Natural killer cell (primary cell): ENCODE measurements at regions not wholly inside any gene's neighbourhood (a gene's known extent, or its start where the extent isn't known, plus 50 kb on each side); places are given as distances from the start of the nearest gene placed in this dataset.

Experiments used
- ATAC-seq, 3 donors: fragments of 150-1000 bp in 2 of 3; fragments of 200-7000 bp in 1 of 3; cut with Tn5 transposase; 1 replicate in 1 of 3; 2 replicates in 2 of 3; pipeline ENCODE4 v1.10.0; 2021; ENCODE audit warnings: mild to moderate bottlenecking in 2 of 3, moderate library complexity in 2 of 3
- DNase-seq, 2 donors: peaks; one replicate each; pipeline versions ENCODE4 v3.0.0 to v3.0.0-alpha.2; 2013 to 2021; ENCODE audit warnings: mixed read lengths in 1 of 2
- H3K27ac ChIP-seq: one replicate; pipeline ENCODE4 v1.5.1; 2013; ENCODE audit warnings: mild to moderate bottlenecking, low read length
- H3K27me3 ChIP-seq: one replicate; pipeline ENCODE4 v1.6.1; 2013; ENCODE audit warnings: low read length; ENCODE audit not compliant: control insufficient read depth, insufficient read depth
- H3K36me3 ChIP-seq: one replicate; pipeline ENCODE4 v1.6.1; 2013; ENCODE audit warnings: low read length; ENCODE audit not compliant: control insufficient read depth, insufficient read depth
- H3K4me1 ChIP-seq: one replicate; pipeline ENCODE4 v1.6.1; 2013; ENCODE audit warnings: low read length; ENCODE audit not compliant: control insufficient read depth, insufficient read depth
- H3K4me3 ChIP-seq: one replicate; pipeline ENCODE4 v1.5.1; 2013; ENCODE audit warnings: low read length
- H3K9me3 ChIP-seq: one replicate; pipeline ENCODE4 v1.6.1; 2013; ENCODE audit warnings: low read length; ENCODE audit not compliant: control insufficient read depth, insufficient read depth
- H3K27ac Mint-ChIP-seq, 2 donors: one replicate each; pipeline ENCODE4 v1.8.0; 2022; ENCODE audit warnings: mild to moderate bottlenecking in 2 of 2, mixed read lengths in 2 of 2, moderate library complexity in 1 of 2
- H3K27me3 Mint-ChIP-seq, 2 donors: one replicate each; pipeline ENCODE4 v1.8.0; 2022; ENCODE audit warnings: low read depth in 2 of 2, mixed read lengths in 2 of 2
- H3K36me3 Mint-ChIP-seq: one replicate; pipeline ENCODE4 v1.8.0; 2022; ENCODE audit warnings: mixed read lengths
- H3K4me1 Mint-ChIP-seq, 2 donors: one replicate each; pipeline ENCODE4 v1.8.0; 2022; ENCODE audit warnings: mixed read lengths in 2 of 2
- H3K4me3 Mint-ChIP-seq: one replicate; pipeline ENCODE4 v1.8.0; 2022; ENCODE audit warnings: mild to moderate bottlenecking, moderate library complexity, mixed read lengths
- H3K9me3 Mint-ChIP-seq, 2 donors: one replicate each; pipeline ENCODE4 v1.8.0; 2022; ENCODE audit warnings: mixed read lengths in 2 of 2
- WGBS: methylation state at CpG from one replicate; pipeline ENCODE4 v1.1.7; 2013; ENCODE audit warnings: missing lambda C conversion rate; ENCODE audit not compliant: insufficient coverage; 5-methylcytosine and 5-hydroxymethylcytosine counted together
- intact Hi-C: fragments of 100-400 bp; cut with micrococcal nuclease; formaldehyde crosslinking; loops from one replicate; pipeline ENCODE4 v1.14.2; 2022
- TF ChIP-seq, protein P1 (sequence below): fragments of 200-600 bp; IDR thresholded peaks from one replicate; pipeline ENCODE4 v1.8.0; 2022; ENCODE audit warnings: antibody characterized with exemption

DNA sequence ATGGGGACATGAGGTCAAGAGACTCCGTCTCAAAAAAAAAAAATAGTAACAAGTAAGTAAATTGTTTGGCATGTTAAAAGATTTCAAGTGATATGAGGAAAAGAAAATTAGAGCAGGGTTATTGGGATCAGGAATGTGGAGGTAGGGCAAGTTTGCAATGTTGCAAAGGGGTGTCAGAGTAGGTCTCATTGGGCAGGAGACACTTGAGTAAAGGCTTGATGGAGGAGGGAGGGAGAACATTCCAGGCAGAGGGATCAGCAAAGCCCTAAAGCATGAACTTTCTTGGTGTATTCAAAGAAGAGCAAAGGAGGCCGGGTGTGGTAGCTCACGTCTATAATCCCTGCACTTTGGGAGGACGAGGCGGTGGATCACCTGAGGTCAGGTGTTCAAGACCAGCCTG, 87.1 kb upstream of the HAND1 start:
- Mint-ChIP-seq H3K27ac (no peak overlapping the region), H3K27me3 (peaks cover 13% of the 10 kb centered on the region in 2 donors), H3K4me1 (no peaks in the 10 kb centered on the region), H3K36me3 (no peaks in the 10 kb centered on the region), H3K9me3 (no peaks in the 10 kb centered on the region), H3K4me3 (no peak overlapping the region)
- WGBS, result over 99% methylated on average over 5 of the region's 5 CpGs
- intact Hi-C loops, result no loop called here
- ATAC-seq (no peak), DNase-seq (no peak)
- no peaks in the 10 kb centered on the region for H3K36me3 ChIP-seq
- H3K9me3 ChIP-seq, result no peaks in the 10 kb centered on the region
- no peaks in the 10 kb centered on the region for H3K4me1 ChIP-seq
- no peak overlapping the region for H3K4me3 ChIP-seq
- TF ChIP-seq, protein P1, sequence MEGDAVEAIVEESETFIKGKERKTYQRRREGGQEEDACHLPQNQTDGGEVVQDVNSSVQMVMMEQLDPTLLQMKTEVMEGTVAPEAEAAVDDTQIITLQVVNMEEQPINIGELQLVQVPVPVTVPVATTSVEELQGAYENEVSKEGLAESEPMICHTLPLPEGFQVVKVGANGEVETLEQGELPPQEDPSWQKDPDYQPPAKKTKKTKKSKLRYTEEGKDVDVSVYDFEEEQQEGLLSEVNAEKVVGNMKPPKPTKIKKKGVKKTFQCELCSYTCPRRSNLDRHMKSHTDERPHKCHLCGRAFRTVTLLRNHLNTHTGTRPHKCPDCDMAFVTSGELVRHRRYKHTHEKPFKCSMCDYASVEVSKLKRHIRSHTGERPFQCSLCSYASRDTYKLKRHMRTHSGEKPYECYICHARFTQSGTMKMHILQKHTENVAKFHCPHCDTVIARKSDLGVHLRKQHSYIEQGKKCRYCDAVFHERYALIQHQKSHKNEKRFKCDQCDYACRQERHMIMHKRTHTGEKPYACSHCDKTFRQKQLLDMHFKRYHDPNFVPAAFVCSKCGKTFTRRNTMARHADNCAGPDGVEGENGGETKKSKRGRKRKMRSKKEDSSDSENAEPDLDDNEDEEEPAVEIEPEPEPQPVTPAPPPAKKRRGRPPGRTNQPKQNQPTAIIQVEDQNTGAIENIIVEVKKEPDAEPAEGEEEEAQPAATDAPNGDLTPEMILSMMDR, result no peak
- H3K27ac ChIP-seq, result no peak overlapping the region
- no peaks in the 10 kb centered on the region for H3K27me3 ChIP-seq

GRCh38 chr5:154562244-154562880, 84.3 kb upstream of the HAND1 start:
- H3K4me1 ChIP-seq, result no peaks in the 10 kb centered on the region
- DNase-seq (no peak), ATAC-seq (no peak)
- H3K9me3 Mint-ChIP-seq, result no peaks in the 10 kb centered on the region
- no peak overlapping the region for H3K27ac ChIP-seq
- intact Hi-C loops, result no loop called here
- no peaks in the 10 kb centered on the region for H3K27me3 ChIP-seq
- no peak overlapping the region for H3K4me3 ChIP-seq
- H3K36me3 Mint-ChIP-seq, result no peaks in the 10 kb centered on the region
- peaks cover 21 to 25% of the 10 kb centered on the region in 2 donors for H3K27me3 Mint-ChIP-seq
- 91% methylated on average over 4 of the region's 4 CpGs for WGBS
- H3K36me3 ChIP-seq, result no peaks in the 10 kb centered on the region
- H3K4me1 Mint-ChIP-seq, result no peaks in the 10 kb centered on the region
- TF ChIP-seq, protein P1, result no peak
- no peak overlapping the region for H3K27ac Mint-ChIP-seq
- H3K9me3 ChIP-seq, result no peaks in the 10 kb centered on the region
- H3K4me3 Mint-ChIP-seq, result no peak overlapping the region

DNA sequence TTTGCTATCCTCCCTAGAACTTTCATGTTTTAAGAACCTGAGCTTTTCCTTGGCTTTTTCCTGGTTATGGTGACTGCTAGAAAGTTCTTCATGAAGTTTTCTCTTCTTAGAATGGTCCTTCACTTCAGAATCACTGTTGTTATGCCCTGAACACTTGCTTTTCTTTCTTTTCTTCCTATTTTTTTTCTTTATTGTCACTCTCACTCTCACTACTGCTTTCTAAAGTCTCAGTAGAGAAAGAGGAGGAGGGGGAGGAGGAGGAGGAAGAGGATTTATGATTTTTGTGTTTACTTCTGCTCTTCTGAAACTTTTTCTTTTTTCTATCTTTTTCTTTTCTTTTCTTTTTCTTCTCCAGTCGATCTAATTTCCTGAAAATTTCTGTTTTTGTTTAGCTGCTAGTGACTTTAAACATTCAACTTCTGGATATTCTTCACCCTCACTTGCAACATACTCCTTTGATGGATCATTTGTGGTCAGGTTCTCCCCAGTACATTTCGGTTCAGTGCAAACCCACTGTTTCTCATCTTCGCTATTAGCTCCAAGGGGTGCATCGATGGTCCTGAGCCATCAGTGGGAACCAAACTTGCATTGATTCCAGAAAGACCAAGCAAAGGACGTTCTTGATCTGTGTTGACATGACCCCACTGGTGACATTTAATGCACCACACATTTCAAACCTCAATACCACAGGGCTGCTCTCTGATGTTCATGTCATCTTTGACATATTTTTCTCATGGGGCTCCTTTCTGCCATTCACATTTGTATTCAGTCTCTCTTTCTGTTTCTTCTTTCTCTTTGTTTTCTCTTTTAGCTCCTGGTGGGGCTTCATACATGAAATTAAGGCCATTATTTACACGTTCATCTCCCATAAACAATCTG, 81.6 kb upstream of the HAND1 start:
- no peak overlapping the region for H3K27ac Mint-ChIP-seq
- Histone ChIP-seq H3K36me3 (no peaks in the 10 kb centered on the region), H3K9me3 (no peaks in the 10 kb centered on the region), H3K4me3 (no peak overlapping the region), H3K27me3 (no peaks in the 10 kb centered on the region), H3K4me1 (no peaks in the 10 kb centered on the region), H3K27ac (no peak overlapping the region)
- no peak for ATAC-seq
- peaks cover 19 to 20% of the 10 kb centered on the region in 2 donors for H3K27me3 Mint-ChIP-seq
- no peak for DNase-seq
- no peak overlapping the region for H3K4me3 Mint-ChIP-seq
- no peaks in the 10 kb centered on the region for H3K36me3 Mint-ChIP-seq
- WGBS, result 61% methylated on average over 5 of the region's 6 CpGs
- intact Hi-C loops, result no loop called here
- TF ChIP-seq, protein P1, result no peak
- no peaks in the 10 kb centered on the region for H3K9me3 Mint-ChIP-seq
- H3K4me1 Mint-ChIP-seq, result no peaks in the 10 kb centered on the region
